ACC112 (cell line): ENCODE measurements at regions not wholly inside any gene's neighbourhood (a gene's known extent, or its start where the extent isn't known, plus 50 kb on each side); places are given as distances from the start of the nearest gene placed in this dataset.

Experiments
- H2AFZ ChIP-seq: fragments of 200-600 bp; sonication (generic); one replicate; pipeline ENCODE4 v1.6.0; 2017; ENCODE audit warnings: antibody characterized with exemption, low read length; ENCODE audit not compliant: unreplicated experiment
- H3K27ac ChIP-seq: fragments of 200-600 bp; sonication (generic); 2 replicates; pipeline ENCODE4 v1.5.1; 2014; ENCODE audit warnings: low read depth, mild to moderate bottlenecking, antibody characterized with exemption, low read length, moderate library complexity
- H3K27me3 ChIP-seq: fragments of 200-600 bp; sonication (generic); 2 replicates; pipeline ENCODE4 v1.6.1; 2014; ENCODE audit warnings: mild to moderate bottlenecking, antibody characterized with exemption, low read length, moderate library complexity, mixed read lengths; ENCODE audit not compliant: insufficient read depth
- H3K36me3 ChIP-seq: fragments of 200-600 bp; sonication (generic); 2 replicates; pipeline ENCODE4 v1.6.1; 2016; ENCODE audit warnings: mild to moderate bottlenecking, antibody characterized with exemption, low read length, moderate library complexity, mixed read lengths; ENCODE audit not compliant: insufficient read depth
- H3K4me1 ChIP-seq: fragments of 200-600 bp; sonication (generic); one replicate; pipeline ENCODE4 v1.6.1; 2016; ENCODE audit warnings: low read length, mixed read lengths; ENCODE audit not compliant: insufficient read depth, unreplicated experiment, control insufficient read depth
- H3K4me3 ChIP-seq: fragments of 200-600 bp; sonication (generic); 2 replicates; pipeline ENCODE4 v1.5.1; 2014; ENCODE audit warnings: mild to moderate bottlenecking, low read depth, low read length
- H3K79me2 ChIP-seq: fragments of 200-600 bp; sonication (generic); one replicate; pipeline ENCODE4 v1.6.0; 2016; ENCODE audit warnings: low read length; ENCODE audit not compliant: control insufficient read depth, unreplicated experiment, insufficient read depth

GRCh38 chr13:21228738-21229137 is 52.3 kb downstream of the MRPL57 start:
- Histone ChIP-seq H3K27me3 (peaks cover 16% of the 10 kb centered on the region; the same call in 1 of the 2 replicates), H3K4me3 (no peak overlapping the region), H2AFZ (no peak overlapping the region), H3K4me1 (peaks cover 5% of the 10 kb centered on the region), H3K79me2 (no peaks in the 10 kb centered on the region), H3K36me3 (no peaks in the 10 kb centered on the region), H3K27ac (no peak overlapping the region)

DNA sequence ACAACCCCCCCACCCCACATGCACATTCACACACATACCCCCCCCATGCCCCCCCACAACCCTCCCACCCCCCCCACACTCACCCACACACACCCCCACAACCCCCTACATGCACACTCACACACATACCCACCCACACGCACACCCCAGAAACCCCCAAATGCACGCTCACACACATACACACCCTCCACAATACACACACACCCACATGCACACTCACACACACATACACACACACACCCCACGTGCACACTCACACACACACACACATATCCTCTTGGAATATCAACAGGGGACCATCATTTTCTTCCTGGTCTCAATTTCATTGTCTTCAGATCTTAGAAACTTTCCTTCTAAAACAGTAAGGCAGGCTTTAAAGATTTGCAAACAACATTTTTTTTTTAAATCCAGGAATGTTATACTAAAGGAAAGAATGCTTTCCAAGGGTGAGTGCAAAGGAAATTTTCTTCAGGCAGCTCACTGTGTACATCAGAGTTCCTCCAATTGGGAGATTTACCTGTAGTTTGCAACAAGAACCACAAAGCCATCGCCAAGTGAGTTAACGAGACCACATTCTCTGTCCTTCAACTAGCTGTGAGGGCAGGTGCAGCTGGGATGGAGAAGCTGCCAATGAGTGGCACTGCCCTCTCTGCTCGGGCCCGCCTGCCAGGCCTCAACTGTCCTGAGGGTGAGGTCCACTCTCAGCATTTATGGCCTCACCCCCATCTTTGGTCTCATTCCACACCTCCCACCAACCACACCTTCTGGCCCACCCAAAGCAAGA is 53.0 kb downstream of the MRPL57 start:
- no peak overlapping the region for H3K4me3 ChIP-seq
- peaks cover 7% of the 10 kb centered on the region for H3K4me1 ChIP-seq
- peaks cover 11% of the 10 kb centered on the region; the same call in 1 of the 2 replicates for H3K27me3 ChIP-seq
- H3K79me2 ChIP-seq = no peaks in the 10 kb centered on the region
- H3K27ac ChIP-seq = no peak overlapping the region
- H2AFZ ChIP-seq = no peak overlapping the region
- H3K36me3 ChIP-seq = no peaks in the 10 kb centered on the region

DNA sequence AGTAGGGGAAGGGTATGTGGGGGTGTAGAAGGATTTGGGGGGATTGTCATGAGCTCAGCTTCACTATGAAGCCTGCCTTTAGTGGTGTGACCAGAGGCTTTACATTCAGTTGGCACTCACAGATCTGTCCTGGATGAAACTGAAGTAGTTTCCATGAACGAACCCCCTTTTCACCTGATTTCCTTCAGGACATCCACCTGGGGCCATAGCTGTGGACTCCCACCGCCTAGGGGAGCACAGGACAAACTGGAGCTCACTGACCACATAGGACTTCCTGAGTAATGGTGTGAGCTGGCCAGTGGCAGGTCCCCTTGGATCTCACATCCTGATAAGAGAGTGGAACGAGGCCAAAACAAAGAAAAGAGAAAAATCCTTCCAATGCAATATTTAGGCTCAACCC is 54.1 kb downstream of the MRPL57 start:
- H3K27ac ChIP-seq = no peak overlapping the region

GRCh38 chr13:21231426-21231940 is 55.0 kb downstream of the MRPL57 start:
- Histone ChIP-seq H3K79me2 (no peaks in the 10 kb centered on the region), H2AFZ (no peak overlapping the region), H3K36me3 (no peaks in the 10 kb centered on the region), H3K27me3 (no peaks in the 10 kb centered on the region), H3K4me3 (no peak overlapping the region), H3K4me1 (peaks cover 7% of the 10 kb centered on the region), H3K27ac (no peak overlapping the region)

More for the DNA sequence above, 54.1 kb downstream of the MRPL57 start:
- H3K27me3 ChIP-seq = 0 out of 2 replicates have a peak, but pooled peaks cover 4% of the 10 kb centered on the region
- H3K36me3 ChIP-seq = no peaks in the 10 kb centered on the region
- no peak overlapping the region for H2AFZ ChIP-seq
- no peaks in the 10 kb centered on the region for H3K79me2 ChIP-seq
- H3K4me3 ChIP-seq = no peak overlapping the region
- peaks cover 7% of the 10 kb centered on the region for H3K4me1 ChIP-seq

- Histone ChIP-seq H3K27me3 (no peaks in the 10 kb centered on the region), H3K27ac (peak overlapping the region; percentile 46; the same call in 1 of the 2 replicates), H3K79me2 (no peaks in the 10 kb centered on the region), H3K36me3 (no peaks in the 10 kb centered on the region), H3K4me3 (peak overlapping the region; percentile 73), H2AFZ (peak overlapping the region; percentile 78), H3K4me1 (peaks cover 7% of the 10 kb centered on the region)
Observed at GRCh38 chr13:21232196-21232595, 55.7 kb downstream of the MRPL57 start.

DNA sequence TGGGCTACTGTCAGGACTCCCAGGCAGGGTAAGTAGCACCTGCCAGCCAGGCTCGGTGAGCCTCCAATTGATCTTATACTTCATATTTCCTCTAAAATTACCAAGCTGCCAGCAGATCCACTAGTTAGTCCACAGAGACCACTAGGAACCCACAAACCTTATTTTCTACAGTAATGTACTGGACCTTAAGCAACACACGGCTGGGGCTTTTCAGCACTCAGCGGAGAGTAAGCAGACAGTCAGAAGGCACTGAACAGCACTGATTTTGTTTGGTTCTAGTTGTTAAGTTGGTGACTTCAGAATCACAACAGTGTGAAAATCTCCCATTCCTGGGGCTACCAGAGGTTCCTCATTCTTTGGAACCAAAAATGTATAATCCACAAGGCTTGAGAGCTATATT is 56.1 kb downstream of the MRPL57 start:
- H3K27ac ChIP-seq = peak overlapping the region; percentile 46
- peaks cover 7% of the 10 kb centered on the region for H3K4me1 ChIP-seq
- peak overlapping the region; percentile 78 for H2AFZ ChIP-seq
- H3K36me3 ChIP-seq = no peaks in the 10 kb centered on the region
- H3K4me3 ChIP-seq = peak overlapping the region; percentile 73
- H3K79me2 ChIP-seq = no peaks in the 10 kb centered on the region
- H3K27me3 ChIP-seq = no peaks in the 10 kb centered on the region

DNA sequence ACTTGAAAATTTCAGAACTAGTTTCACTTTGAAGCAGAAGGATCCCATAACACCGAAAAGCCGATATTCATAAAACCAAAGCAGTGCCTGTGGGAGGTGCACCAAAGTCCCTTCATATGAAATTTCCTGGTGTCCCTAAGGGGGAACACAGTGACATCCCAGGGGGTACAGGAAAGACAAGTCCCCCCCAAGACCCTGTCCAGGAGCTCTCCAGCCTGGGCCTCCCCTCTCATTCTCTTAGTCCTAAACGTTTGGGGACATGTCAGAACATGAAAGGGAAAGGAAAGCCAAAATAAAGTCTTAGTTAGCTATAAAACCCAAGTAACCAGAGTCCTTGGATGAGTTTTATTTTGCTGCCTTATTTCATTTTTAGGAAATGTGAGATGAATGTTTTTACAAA is 56.6 kb downstream of the MRPL57 start:
- Histone ChIP-seq H3K4me3 (peak overlapping the region; percentile 73), H3K79me2 (no peaks in the 10 kb centered on the region), H3K27me3 (no peaks in the 10 kb centered on the region), H3K4me1 (peaks cover 7% of the 10 kb centered on the region), H2AFZ (peak overlapping the region; percentile 78), H3K36me3 (no peaks in the 10 kb centered on the region), H3K27ac (peak overlapping the region; percentile 46)

- Histone ChIP-seq H2AFZ (peak overlapping the region; percentile 38), H3K4me3 (no peak overlapping the region), H3K27ac (no peak overlapping the region), H3K4me1 (peaks cover 7% of the 10 kb centered on the region), H3K79me2 (no peaks in the 10 kb centered on the region), H3K36me3 (no peaks in the 10 kb centered on the region), H3K27me3 (no peaks in the 10 kb centered on the region)
Observed at GRCh38 chr13:21234526-21234925, 58.1 kb downstream of the MRPL57 start.

- H3K79me2 ChIP-seq = no peaks in the 10 kb centered on the region
- no peak overlapping the region for H3K27ac ChIP-seq
- H3K4me3 ChIP-seq = no peak overlapping the region
- H3K27me3 ChIP-seq = no peaks in the 10 kb centered on the region
- H3K36me3 ChIP-seq = no peaks in the 10 kb centered on the region
- no peak overlapping the region for H2AFZ ChIP-seq
- H3K4me1 ChIP-seq = peaks cover 7% of the 10 kb centered on the region
Observed at GRCh38 chr13:21235174-21235573, 58.7 kb downstream of the MRPL57 start.

DNA sequence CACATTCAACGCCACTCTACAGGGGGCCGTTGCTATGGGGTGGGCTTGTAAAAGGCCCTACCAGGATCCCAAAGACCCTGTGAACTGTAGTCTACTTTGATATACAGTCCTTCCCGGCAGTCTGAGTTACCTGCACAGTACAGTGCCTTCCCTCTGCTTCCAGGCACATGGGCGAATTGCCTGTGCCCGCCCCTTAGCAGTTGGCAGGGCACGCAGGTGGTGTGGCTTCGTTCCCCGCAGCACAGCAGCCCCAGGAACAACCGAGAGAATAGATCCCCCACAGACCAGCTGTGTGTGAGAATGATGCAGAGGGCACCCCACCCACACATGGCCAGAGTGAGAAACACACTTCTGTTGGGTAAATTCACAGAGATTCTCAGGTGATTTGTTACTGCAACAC is 60.6 kb downstream of the MRPL57 start:
- H3K4me1 ChIP-seq = peaks cover 8% of the 10 kb centered on the region
- H3K27ac ChIP-seq = no peak overlapping the region
- no peaks in the 10 kb centered on the region for H3K36me3 ChIP-seq
- no peak overlapping the region for H3K4me3 ChIP-seq
- no peaks in the 10 kb centered on the region for H3K27me3 ChIP-seq
- no peak overlapping the region for H2AFZ ChIP-seq
- no peaks in the 10 kb centered on the region for H3K79me2 ChIP-seq

- Histone ChIP-seq H3K79me2 (no peaks in the 10 kb centered on the region), H3K27me3 (no peaks in the 10 kb centered on the region), H3K36me3 (no peaks in the 10 kb centered on the region), H2AFZ (no peak overlapping the region), H3K4me3 (no peak overlapping the region), H3K27ac (no peak overlapping the region), H3K4me1 (peaks cover 8% of the 10 kb centered on the region)
Observed at GRCh38 chr13:21238267-21238666, 61.8 kb downstream of the MRPL57 start.
